MM.1S (cell line): ENCODE measurements at regions not wholly inside any gene's neighbourhood (a gene's known extent, or its start where the extent isn't known, plus 50 kb on each side); places are given as distances from the start of the nearest gene placed in this dataset.

Experiments
- EZH2 ChIP-seq: fragments of 300-600 bp; sonication (generic); optimal IDR thresholded peaks from 2 replicates; pipeline ENCODE3; 2017; ENCODE audit warnings: low read depth, mild to moderate bottlenecking, antibody characterized with exemption, low read length, mixed read lengths
- EZH2phosphoT487 ChIP-seq: fragments of 300-600 bp; sonication (generic); IDR thresholded peaks from 2 replicates; pipeline ENCODE4 v1.6.1; 2018; ENCODE audit warnings: antibody characterized with exemption, low read length
- TF ChIP-seq, protein P1 (sequence below): fragments of 300-600 bp; sonication (generic); IDR thresholded peaks from 2 replicates; pipeline ENCODE4 v1.5.1; 2016; ENCODE audit warnings: antibody characterized with exemption, low read length, mixed read lengths

DNA sequence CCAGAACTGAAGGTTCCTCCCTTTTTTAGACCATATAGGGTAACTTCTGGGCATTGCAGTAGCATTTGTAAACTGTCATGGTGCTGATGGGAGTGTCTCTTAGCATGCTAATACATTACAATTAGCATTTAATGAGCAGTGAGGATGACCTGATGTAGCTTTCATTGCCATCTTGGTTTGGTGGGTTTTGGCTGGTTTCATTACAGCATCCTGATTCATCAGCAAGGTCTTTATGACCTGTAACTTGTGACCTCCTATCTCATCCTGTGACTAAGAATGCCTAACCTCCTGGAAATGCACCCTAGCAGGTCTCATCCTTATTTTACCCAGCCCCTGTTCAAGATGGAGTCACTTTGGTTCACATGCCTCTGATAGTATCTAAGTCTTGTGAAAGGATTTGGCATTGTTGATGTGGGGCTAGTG is 159.0 kb downstream of the TMX3 start:
- TF ChIP-seq, protein P1, sequence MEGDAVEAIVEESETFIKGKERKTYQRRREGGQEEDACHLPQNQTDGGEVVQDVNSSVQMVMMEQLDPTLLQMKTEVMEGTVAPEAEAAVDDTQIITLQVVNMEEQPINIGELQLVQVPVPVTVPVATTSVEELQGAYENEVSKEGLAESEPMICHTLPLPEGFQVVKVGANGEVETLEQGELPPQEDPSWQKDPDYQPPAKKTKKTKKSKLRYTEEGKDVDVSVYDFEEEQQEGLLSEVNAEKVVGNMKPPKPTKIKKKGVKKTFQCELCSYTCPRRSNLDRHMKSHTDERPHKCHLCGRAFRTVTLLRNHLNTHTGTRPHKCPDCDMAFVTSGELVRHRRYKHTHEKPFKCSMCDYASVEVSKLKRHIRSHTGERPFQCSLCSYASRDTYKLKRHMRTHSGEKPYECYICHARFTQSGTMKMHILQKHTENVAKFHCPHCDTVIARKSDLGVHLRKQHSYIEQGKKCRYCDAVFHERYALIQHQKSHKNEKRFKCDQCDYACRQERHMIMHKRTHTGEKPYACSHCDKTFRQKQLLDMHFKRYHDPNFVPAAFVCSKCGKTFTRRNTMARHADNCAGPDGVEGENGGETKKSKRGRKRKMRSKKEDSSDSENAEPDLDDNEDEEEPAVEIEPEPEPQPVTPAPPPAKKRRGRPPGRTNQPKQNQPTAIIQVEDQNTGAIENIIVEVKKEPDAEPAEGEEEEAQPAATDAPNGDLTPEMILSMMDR, result no peak
- TF ChIP-seq EZH2phosphoT487 (no peak), EZH2 (no peak)
